GM12864 (cell line): ENCODE measurements at regions not wholly inside any gene's neighbourhood (a gene's known extent, or its start where the extent isn't known, plus 50 kb on each side); places are given as distances from the start of the nearest gene placed in this dataset.

ENCODE experiments used
- DNase-seq: peaks from one replicate; pipeline ENCODE4 v3.0.0-alpha.2; 2011; ENCODE audit warnings: low read depth
- H3K4me3 ChIP-seq: 2 replicates; pipeline ENCODE4 v1.5.1; 2011; ENCODE audit warnings: mild to moderate bottlenecking, low read depth, low read length, control low read depth
- CTCF ChIP-seq: IDR thresholded peaks from 2 replicates; pipeline ENCODE4 v1.5.1; 2011; ENCODE audit warnings: low read depth, mild to moderate bottlenecking, moderate library complexity, low read length, control low read depth, inconsistent platforms; ENCODE audit errors: missing control alignments

GRCh38 chr1:189769448-189769847 lies 708.2 kb downstream of the BRINP3 start:
- no peak for DNase-seq
- no peak overlapping the region for H3K4me3 ChIP-seq
- no peak for TF ChIP-seq CTCF

- no peak overlapping the region for H3K4me3 ChIP-seq
- TF ChIP-seq CTCF = no peak
- DNase-seq = no peak
These were observed 702.9 kb downstream of the BRINP3 start for GRCh38 chr1:189774721-189775287.

- DNase-seq = no peak
- no peak overlapping the region for H3K4me3 ChIP-seq
- TF ChIP-seq CTCF = no peak
These were observed 702.3 kb downstream of the BRINP3 start for GRCh38 chr1:189775343-189775742.

- no peak for TF ChIP-seq CTCF
- no peak overlapping the region for H3K4me3 ChIP-seq
These were observed 698.6 kb downstream of the BRINP3 start for GRCh38 chr1:189779034-189779433.

GRCh38 chr1:189782295-189782694 lies 695.4 kb downstream of the BRINP3 start:
- DNase-seq = no peak
- TF ChIP-seq CTCF = no peak

More at GRCh38 chr1:189779034-189779433, 698.6 kb downstream of the BRINP3 start:
- DNase-seq = no peak

GRCh38 chr1:189783456-189783855 lies 694.2 kb downstream of the BRINP3 start:
- no peak for DNase-seq
- no peak for TF ChIP-seq CTCF
- no peak overlapping the region for H3K4me3 ChIP-seq

More at GRCh38 chr1:189782295-189782694, 695.4 kb downstream of the BRINP3 start:
- no peak overlapping the region for H3K4me3 ChIP-seq

GRCh38 chr1:189786761-189787160 lies 690.9 kb downstream of the BRINP3 start:
- no peak for DNase-seq
- no peak overlapping the region for H3K4me3 ChIP-seq
- TF ChIP-seq CTCF = no peak
